ENCODE measurements at regions not wholly inside any gene's neighbourhood (a gene's known extent, or its start where the extent isn't known, plus 50 kb on each side); places are given as distances from the start of the nearest gene placed in this dataset.

- FAIRE-seq (no peak), DNase-seq (ENCODE audit: extremely low read depth in 1 of 4, low spot score in 3 of 4) (no peak), ATAC-seq (no peak)
- Histone ChIP-seq H3K79me2 (ENCODE audit: control insufficient read depth, insufficient read depth, low read length) (no peaks in the 10 kb centered on the region), H3K9me3 (replicated peaks; ENCODE audit: control insufficient read depth, insufficient read depth, low read depth, low read length) (no peaks in the 10 kb centered on the region), H3K4me1 (replicated peaks in 1 of 2; ENCODE audit: control insufficient read depth in 2 of 2, insufficient read depth in 2 of 2, low read length in 2 of 2) (no peaks in the 10 kb centered on the region), H3K27me3 (ENCODE audit: control insufficient read depth in 2 of 2, insufficient read depth in 2 of 2, low read length in 2 of 2) (peaks cover 14 to 42% of the 10 kb centered on the region in 2 experiments; a peak in 4 of 5 replicates), H3K27ac (ENCODE audit: extremely low read depth, low read depth, low read length) (no peak overlapping the region), H3K36me3 (ENCODE audit: control insufficient read depth, insufficient read depth, low read length) (no peaks in the 10 kb centered on the region), H3K9ac (ENCODE audit: insufficient read depth in 1 of 2, low read depth in 2 of 2, low read length in 2 of 2) (peak overlapping the region in 1 of 2 experiments; percentile 22; a peak in 1 of 4 replicates), H3K4me3 (no peak overlapping the region), H2AFZ (ENCODE audit: low read depth, low read length) (no peak overlapping the region), H4K20me1 (replicated peaks; ENCODE audit: control insufficient read depth, insufficient read depth, low read length) (no peaks in the 10 kb centered on the region), H3K9me1 (ENCODE audit: control insufficient read depth, insufficient read depth, low read length) (no peaks in the 10 kb centered on the region), H3K4me2 (ENCODE audit: insufficient read depth, low read length) (no peak overlapping the region)
- intact Hi-C loops (cut with micrococcal nuclease) = no loop called here
- TF ChIP-seq ZNF121 (CRISPR knock-in tag; conservative IDR thresholded peaks at IDR 0.05) (peak; percentile 57), BRD9 (IDR thresholded peaks at IDR 0.05; ENCODE audit: low read depth, partially characterized antibody) (no peak), ZFP36 (IDR thresholded peaks at IDR 0.05; ENCODE audit: low read depth, low read length, partially characterized antibody) (no peak), POLR2B (IDR thresholded peaks at IDR 0.05; ENCODE audit: low read depth, partially characterized antibody) (no peak)
- ChIA-PET CTCF (ENCODE audit: low intra/inter-chr PET ratio) (no interaction called here), POLR2A (interaction anchor here (1.3 kb wide), 1 partner anchor 56 kb away, joined by 3 read pairs; the partner anchor contains the start of gene PWWP2A)
- WGBS (ENCODE audit: insufficient coverage, low coverage, missing lambda C conversion rate) = 8% methylated on average over 4 of the region's 4 CpGs
- BruUV-seq (replicated peaks) = no TSS peak
- in situ Hi-C loops (cut with MboI) = loop anchor here (10.0 kb wide), 1 partner anchor 1620 kb away; no protein-coding TSS in a partner anchor
These were observed 54.4 kb upstream of the FABP6 start for GRCh38 chr5:160174780-160175437.

DNA sequence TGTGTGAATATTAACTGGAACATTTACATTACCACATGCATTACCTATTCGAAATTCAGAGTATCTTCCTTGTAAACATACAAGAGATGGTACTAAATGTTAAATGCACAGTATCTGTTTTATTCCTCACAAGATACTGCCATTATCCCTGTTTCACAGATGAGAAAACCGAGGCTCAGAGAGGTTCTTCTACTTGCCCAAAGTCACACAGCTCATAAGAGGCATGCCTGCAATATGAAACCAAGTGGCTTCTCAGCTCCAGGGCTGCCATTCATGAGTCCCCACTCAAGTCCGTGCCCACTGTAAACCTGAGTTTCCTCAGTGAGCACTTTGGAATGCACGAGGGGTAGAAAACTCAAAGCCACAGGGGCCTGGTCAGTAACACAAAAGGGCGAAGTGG, 55.0 kb upstream of the FABP6 start:
- intact Hi-C loops (cut with micrococcal nuclease) = no loop called here
- Histone ChIP-seq H3K27ac (ENCODE audit: extremely low read depth, low read depth, low read length) (no peak overlapping the region), H3K4me2 (ENCODE audit: insufficient read depth, low read length) (no peak overlapping the region), H3K9ac (ENCODE audit: insufficient read depth in 1 of 2, low read depth in 2 of 2, low read length in 2 of 2) (no peak overlapping the region), H3K79me2 (ENCODE audit: control insufficient read depth, insufficient read depth, low read length) (no peaks in the 10 kb centered on the region), H3K9me1 (ENCODE audit: control insufficient read depth, insufficient read depth, low read length) (no peaks in the 10 kb centered on the region), H3K4me1 (replicated peaks in 1 of 2; ENCODE audit: control insufficient read depth in 2 of 2, insufficient read depth in 2 of 2, low read length in 2 of 2) (no peaks in the 10 kb centered on the region), H3K4me3 (no peak overlapping the region), H3K36me3 (ENCODE audit: control insufficient read depth, insufficient read depth, low read length) (no peaks in the 10 kb centered on the region), H4K20me1 (replicated peaks; ENCODE audit: control insufficient read depth, insufficient read depth, low read length) (no peaks in the 10 kb centered on the region; the same call in 1 of the 2 replicates), H2AFZ (ENCODE audit: low read depth, low read length) (no peak overlapping the region), H3K9me3 (replicated peaks; ENCODE audit: control insufficient read depth, insufficient read depth, low read depth, low read length) (no peaks in the 10 kb centered on the region), H3K27me3 (ENCODE audit: control insufficient read depth in 2 of 2, insufficient read depth in 2 of 2, low read length in 2 of 2) (peaks cover 17 to 46% of the 10 kb centered on the region in 2 experiments; a peak in 4 of 5 replicates)
- ChIA-PET POLR2A (interaction anchor here (0.6 kb wide), 1 partner anchor 107 kb away, joined by 4 read pairs; no protein-coding TSS in a partner anchor), CTCF (ENCODE audit: low intra/inter-chr PET ratio) (no interaction called here)
- no peak for FAIRE-seq
- BruUV-seq (replicated peaks) = no TSS peak
- DNase-seq (ENCODE audit: extremely low read depth in 1 of 4, low spot score in 3 of 4) = no peak
- WGBS (ENCODE audit: insufficient coverage, low coverage, missing lambda C conversion rate) = 0% methylated on average over 5 of the region's 5 CpGs
- no peak for ATAC-seq
- in situ Hi-C loops (cut with MboI) = loop anchor here (10.0 kb wide), 1 partner anchor 1619 kb away; no protein-coding TSS in a partner anchor
- no peak for TF ChIP-seq GATAD2B (IDR thresholded peaks at IDR 0.05; ENCODE audit: borderline replicate concordance)
- no peak for TF ChIP-seq NONO (IDR thresholded peaks at IDR 0.05; ENCODE audit: low read depth in 2 of 2, low read length in 1 of 2)
- TF ChIP-seq ZFP36 (IDR thresholded peaks at IDR 0.05; ENCODE audit: low read depth, low read length, partially characterized antibody) = peak; percentile 72
- TF ChIP-seq ZEB2 (IDR thresholded peaks at IDR 0.05) = no peak
- no peak for TF ChIP-seq ADNP (tag; IDR thresholded peaks at IDR 0.05)
- no peak for TF ChIP-seq RBM22 (IDR thresholded peaks at IDR 0.05; ENCODE audit: low read depth, low read length, poor library complexity, severe bottlenecking)
- TF ChIP-seq, protein P1, sequence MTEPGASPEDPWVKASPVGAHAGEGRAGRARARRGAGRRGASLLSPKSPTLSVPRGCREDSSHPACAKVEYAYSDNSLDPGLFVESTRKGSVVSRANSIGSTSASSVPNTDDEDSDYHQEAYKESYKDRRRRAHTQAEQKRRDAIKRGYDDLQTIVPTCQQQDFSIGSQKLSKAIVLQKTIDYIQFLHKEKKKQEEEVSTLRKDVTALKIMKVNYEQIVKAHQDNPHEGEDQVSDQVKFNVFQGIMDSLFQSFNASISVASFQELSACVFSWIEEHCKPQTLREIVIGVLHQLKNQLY (CRISPR knock-in tag; conservative IDR thresholded peaks at IDR 0.05) = no peak
- TF ChIP-seq MEF2A (IDR thresholded peaks at IDR 0.05; ENCODE audit: control insufficient read depth, low read depth, low read length) = no peak
- no peak for TF ChIP-seq POLR2H (tag; IDR thresholded peaks at IDR 0.05; ENCODE audit: low read depth)
- no peak for TF ChIP-seq ATF7 (IDR thresholded peaks at IDR 0.05)
- peak; percentile 56 for TF ChIP-seq RBM25 (IDR thresholded peaks at IDR 0.05; ENCODE audit: low read depth, low read length, severe bottlenecking)

All from K562 (cell line).